Motor neuron (in vitro differentiated cells): ENCODE measurements at regions not wholly inside any gene's neighbourhood (a gene's known extent, or its start where the extent isn't known, plus 50 kb on each side); places are given as distances from the start of the nearest gene placed in this dataset.
"Not testable (repeated sequence)": the region's sequence is repeated elsewhere in the genome, so short reads cannot be mapped to it uniquely, and the experiment has no call there.

Experiments
- ATAC-seq, 8 experiments: fragments of 200-7000 bp; cut with Tn5 transposase; replicated peaks in 6 of 8; 2 replicates each; pipeline ENCODE4 v1.8.0; 2021; ENCODE audit warnings: mild to moderate bottlenecking in 8 of 8, moderate library complexity in 8 of 8
- H3K27ac ChIP-seq, 2 donors: fragments of 250-450 bp; sonication (Bioruptor Pico); 2 replicates each; pipeline ENCODE4 v1.9.0; 2021; ENCODE audit warnings: antibody characterized with exemption in 2 of 2, mild to moderate bottlenecking in 2 of 2, moderate library complexity in 1 of 2
- H3K4me1 ChIP-seq, 2 donors: fragments of 250-450 bp; sonication (Bioruptor Pico); replicated peaks in 1 of 2; 2 replicates each; pipeline ENCODE4 v1.6.1; 2021; ENCODE audit warnings: antibody characterized with exemption in 2 of 2, mild to moderate bottlenecking in 2 of 2, moderate library complexity in 1 of 2
- H3K4me3 ChIP-seq, 5 donors: fragments of 250-450 bp; sonication (Bioruptor Pico); 2 replicates each; pipeline ENCODE4 v1.9.0; 2021; ENCODE audit warnings: antibody characterized with exemption in 5 of 5, mild to moderate bottlenecking in 5 of 5, moderate library complexity in 4 of 5
- WGBS, 10 experiments: fragments of 450-650 bp; shearing (Covaris generic); methylation state at CpG; one replicate each; pipeline ENCODE4 v1.0.0; 2022; 5-methylcytosine and 5-hydroxymethylcytosine counted together
- in situ Hi-C, 9 experiments: fragments of 400-800 bp; cut with MboI; loops; one replicate each; pipeline ENCODE4 v1.15.0; 2021; ENCODE audit warnings: low sequenced_read_pairs in 9 of 9, low pct_unique_long_range_greater_than_20kb in 2 of 9; ENCODE audit not compliant: unreplicated experiment in 9 of 9

- H3K27ac ChIP-seq: no peak overlapping the region
- in situ Hi-C loops: no loop called here
- 88 to 100% (median 100%) methylated on average over 1 of the region's 1 CpG; no CpG with 5 or more reads in 5 of the 10 experiments for WGBS, 10 experiments
- H3K4me1 ChIP-seq: no peaks in the 10 kb centered on the region
- no peak overlapping the region for H3K4me3 ChIP-seq
- ATAC-seq: no peak
Measured at GRCh38 chr5:94102849-94103248, 361.4 kb upstream of the POU5F2 start.

GRCh38 chr5:94097384-94097783, 356.0 kb upstream of the POU5F2 start:
- H3K4me1 ChIP-seq, in situ Hi-C loops, H3K27ac ChIP-seq, H3K4me3 ChIP-seq, ATAC-seq: not testable (repeated sequence)
- WGBS, 10 experiments: 83 to 100% (median 100%) methylated on average over 1 of the region's 2 CpGs; no CpG with 5 or more reads in 6 of the 10 experiments

GRCh38 chr5:94094793-94095441, 353.5 kb upstream of the POU5F2 start:
- ATAC-seq: peak in 1 of 8 experiments; percentile 54
- Histone ChIP-seq H3K27ac (no peak overlapping the region), H3K4me1 (no peaks in the 10 kb centered on the region), H3K4me3 (no peak overlapping the region)
- 76 to 96% (median 84%) methylated on average over 2 to 4 of the region's 4 CpGs; no CpG with 5 or more reads in 2 of the 10 experiments for WGBS, 10 experiments
- in situ Hi-C loops: no loop called here

GRCh38 chr5:94093300-94093699, 351.9 kb upstream of the POU5F2 start:
- Histone ChIP-seq H3K4me1 (no peaks in the 10 kb centered on the region), H3K4me3 (no peak overlapping the region), H3K27ac (no peak overlapping the region)
- in situ Hi-C loops: no loop called here
- no peak for ATAC-seq

GRCh38 chr5:94086635-94087034, 345.2 kb upstream of the POU5F2 start:
- ATAC-seq: peak in 3 of 8 experiments; percentile 22 to 55 (median 54)
- WGBS, 10 experiments: 60 to 100% (median 90%) methylated on average over 1 to 8 of the region's 8 CpGs
- H3K27ac ChIP-seq, H3K4me1 ChIP-seq, H3K4me3 ChIP-seq, in situ Hi-C loops: not testable (repeated sequence)

GRCh38 chr5:94086194-94086593, 344.8 kb upstream of the POU5F2 start:
- Histone ChIP-seq H3K4me3 (no peak overlapping the region), H3K4me1 (no peaks in the 10 kb centered on the region), H3K27ac (no peak overlapping the region)
- in situ Hi-C loops: no loop called here
- WGBS, 10 experiments: 54 to 100% (median 92%) methylated on average over 1 to 2 of the region's 2 CpGs; no CpG with 5 or more reads in 3 of the 10 experiments
- ATAC-seq: no peak

GRCh38 chr5:94082405-94082804, 341.0 kb upstream of the POU5F2 start:
- in situ Hi-C loops: no loop called here
- Histone ChIP-seq H3K4me3 (no peak overlapping the region), H3K27ac (no peak overlapping the region), H3K4me1 (no peaks in the 10 kb centered on the region)
- ATAC-seq: no peak

- in situ Hi-C loops: no loop called here
- Histone ChIP-seq H3K27ac (no peak overlapping the region), H3K4me3 (no peak overlapping the region), H3K4me1 (no peaks in the 10 kb centered on the region)
- no peak for ATAC-seq
- 80 to 100% (median 100%) methylated on average over 1 of the region's 1 CpG; no CpG with 5 or more reads in 1 of the 10 experiments for WGBS, 10 experiments
Measured at GRCh38 chr5:94081088-94081487, 339.7 kb upstream of the POU5F2 start.

GRCh38 chr5:94080390-94080789, 339.0 kb upstream of the POU5F2 start:
- ATAC-seq: no peak
- WGBS, 10 experiments: 50 to 95% (median 77%) methylated on average over 1 to 3 of the region's 3 CpGs; no CpG with 5 or more reads in 1 of the 10 experiments
- H3K4me3 ChIP-seq: no peak overlapping the region
- no peaks in the 10 kb centered on the region for H3K4me1 ChIP-seq
- no peak overlapping the region for H3K27ac ChIP-seq
- in situ Hi-C loops: no loop called here

- Histone ChIP-seq H3K27ac (no peak overlapping the region), H3K4me1 (no peaks in the 10 kb centered on the region), H3K4me3 (no peak overlapping the region)
- no peak for ATAC-seq
- WGBS, 10 experiments: 54 to 100% (median 100%) methylated on average over 1 to 2 of the region's 3 CpGs
- in situ Hi-C loops: loop anchor here in 1 of 9 experiments (25.0 kb wide), 1 partner anchor 460 kb away; no protein-coding TSS in a partner anchor
Measured at GRCh38 chr5:94072116-94072515, 330.7 kb upstream of the POU5F2 start.

- WGBS, 10 experiments: 60 to 100% (median 86%) methylated on average over 1 to 2 of the region's 2 CpGs; no CpG with 5 or more reads in 1 of the 10 experiments
- no peak for ATAC-seq
- in situ Hi-C loops: loop anchor here in 1 of 9 experiments (25.0 kb wide), 1 partner anchor 454 kb away; no protein-coding TSS in a partner anchor
Measured at GRCh38 chr5:94066437-94067207, 325.2 kb upstream of the POU5F2 start.

GRCh38 chr5:94064025-94064424, 322.6 kb upstream of the POU5F2 start:
- in situ Hi-C loops: loop anchor here in 1 of 9 experiments (25.0 kb wide), 1 partner anchor 452 kb away; no protein-coding TSS in a partner anchor
- no peak overlapping the region for H3K27ac ChIP-seq
- no peak overlapping the region for H3K4me3 ChIP-seq
- ATAC-seq: no peak
- no peaks in the 10 kb centered on the region for H3K4me1 ChIP-seq

More at GRCh38 chr5:94066437-94067207, 325.2 kb upstream of the POU5F2 start:
- Histone ChIP-seq H3K4me3 (no peak overlapping the region), H3K4me1 (no peaks in the 10 kb centered on the region), H3K27ac (no peak overlapping the region)

- ATAC-seq: no peak
- Histone ChIP-seq H3K27ac (no peak overlapping the region), H3K4me3 (no peak overlapping the region), H3K4me1 (no peaks in the 10 kb centered on the region)
- in situ Hi-C loops: loop anchor here in 1 of 9 experiments (25.0 kb wide), 1 partner anchor 445 kb away; no protein-coding TSS in a partner anchor
- WGBS, 10 experiments: 60 to 100% (median 72%) methylated on average over 1 to 2 of the region's 2 CpGs; no CpG with 5 or more reads in 1 of the 10 experiments
Measured at GRCh38 chr5:94057655-94058054, 316.3 kb upstream of the POU5F2 start.
